ENCODE measurements at regions not wholly inside any gene's neighbourhood (a gene's known extent, or its start where the extent isn't known, plus 50 kb on each side); places are given as distances from the start of the nearest gene placed in this dataset.

GRCh38 chrX:150282953-150283352, 80.2 kb upstream of the MAMLD1 start:
- TF ChIP-seq, protein P1, sequence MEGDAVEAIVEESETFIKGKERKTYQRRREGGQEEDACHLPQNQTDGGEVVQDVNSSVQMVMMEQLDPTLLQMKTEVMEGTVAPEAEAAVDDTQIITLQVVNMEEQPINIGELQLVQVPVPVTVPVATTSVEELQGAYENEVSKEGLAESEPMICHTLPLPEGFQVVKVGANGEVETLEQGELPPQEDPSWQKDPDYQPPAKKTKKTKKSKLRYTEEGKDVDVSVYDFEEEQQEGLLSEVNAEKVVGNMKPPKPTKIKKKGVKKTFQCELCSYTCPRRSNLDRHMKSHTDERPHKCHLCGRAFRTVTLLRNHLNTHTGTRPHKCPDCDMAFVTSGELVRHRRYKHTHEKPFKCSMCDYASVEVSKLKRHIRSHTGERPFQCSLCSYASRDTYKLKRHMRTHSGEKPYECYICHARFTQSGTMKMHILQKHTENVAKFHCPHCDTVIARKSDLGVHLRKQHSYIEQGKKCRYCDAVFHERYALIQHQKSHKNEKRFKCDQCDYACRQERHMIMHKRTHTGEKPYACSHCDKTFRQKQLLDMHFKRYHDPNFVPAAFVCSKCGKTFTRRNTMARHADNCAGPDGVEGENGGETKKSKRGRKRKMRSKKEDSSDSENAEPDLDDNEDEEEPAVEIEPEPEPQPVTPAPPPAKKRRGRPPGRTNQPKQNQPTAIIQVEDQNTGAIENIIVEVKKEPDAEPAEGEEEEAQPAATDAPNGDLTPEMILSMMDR (IDR thresholded peaks at IDR 0.05) = no peak
- no peak for TF ChIP-seq POLR2A (IDR thresholded peaks at IDR 0.05)

Data from adrenal gland (tissue), 5 donors.